Large intestine (tissue), 3 donors: ENCODE measurements at regions not wholly inside any gene's neighbourhood (a gene's known extent, or its start where the extent isn't known, plus 50 kb on each side); places are given as distances from the start of the nearest gene placed in this dataset.

Experiments
- DNase-seq, 2 donors: peaks; one replicate each; pipeline versions ENCODE4 v3.0.0 to v3.0.0-alpha.2; 2013
- H3K27ac ChIP-seq: one replicate; pipeline ENCODE4 v1.5.1; 2013; ENCODE audit warnings: low read length
- H3K27me3 ChIP-seq: 2 replicates; pipeline ENCODE4 v1.6.1; 2013; ENCODE audit warnings: low read length; ENCODE audit not compliant: control insufficient read depth, insufficient read depth
- H3K36me3 ChIP-seq: 2 replicates; pipeline ENCODE4 v1.6.1; 2013; ENCODE audit warnings: low read length; ENCODE audit not compliant: control insufficient read depth, insufficient read depth
- H3K4me1 ChIP-seq: one replicate; pipeline ENCODE4 v1.6.1; 2013; ENCODE audit warnings: low read length; ENCODE audit not compliant: control insufficient read depth, insufficient read depth
- H3K4me3 ChIP-seq: one replicate; pipeline ENCODE4 v1.5.1; 2013; ENCODE audit warnings: low read length
- H3K9me3 ChIP-seq: one replicate; pipeline ENCODE4 v1.6.1; 2013; ENCODE audit warnings: mild to moderate bottlenecking, low read depth, low read length, moderate library complexity; ENCODE audit not compliant: control insufficient read depth
- WGBS: methylation state at CpG from one replicate; pipeline ENCODE4 v1.1.5; 2013; ENCODE audit warnings: low lambda C conversion rate; ENCODE audit not compliant: insufficient coverage; 5-methylcytosine and 5-hydroxymethylcytosine counted together

GRCh38 chr5:38662090-38662489, 105.6 kb upstream of the LIFR start:
- 83% methylated on average over 1 of the region's 4 CpGs for WGBS
- Histone ChIP-seq H3K27me3 (peaks cover under 1% of the 10 kb centered on the region), H3K36me3 (no peaks in the 10 kb centered on the region), H3K27ac (no peak overlapping the region), H3K4me1 (no peaks in the 10 kb centered on the region), H3K4me3 (no peak overlapping the region), H3K9me3 (no peaks in the 10 kb centered on the region)
- no peak for DNase-seq

- Histone ChIP-seq H3K27me3 (peaks cover 11% of the 10 kb centered on the region), H3K4me1 (no peaks in the 10 kb centered on the region), H3K9me3 (no peaks in the 10 kb centered on the region), H3K36me3 (no peaks in the 10 kb centered on the region), H3K27ac (no peak overlapping the region), H3K4me3 (no peak overlapping the region)
- DNase-seq = no peak
- WGBS = no CpG with 5 or more reads among the region's 1 CpG
Observed at GRCh38 chr5:38663249-38663648, 106.8 kb upstream of the LIFR start.

GRCh38 chr5:38666668-38667498, 110.4 kb upstream of the LIFR start:
- Histone ChIP-seq H3K27me3 (peaks cover 26% of the 10 kb centered on the region), H3K27ac (no peak overlapping the region), H3K9me3 (no peaks in the 10 kb centered on the region), H3K4me1 (no peaks in the 10 kb centered on the region), H3K4me3 (no peak overlapping the region), H3K36me3 (no peaks in the 10 kb centered on the region)
- no peak for DNase-seq
- WGBS = no CpG with 5 or more reads among the region's 5 CpGs

GRCh38 chr5:38667499-38667776, 111.0 kb upstream of the LIFR start:
- Histone ChIP-seq H3K27me3 (peaks cover 28% of the 10 kb centered on the region), H3K4me3 (no peak overlapping the region), H3K4me1 (no peaks in the 10 kb centered on the region), H3K9me3 (no peaks in the 10 kb centered on the region), H3K27ac (no peak overlapping the region), H3K36me3 (no peaks in the 10 kb centered on the region)
- no CpG with 5 or more reads among the region's 1 CpG for WGBS
- DNase-seq = no peak

- no peak overlapping the region for H3K27ac ChIP-seq
- WGBS = no CpG with 5 or more reads among the region's 2 CpGs
- H3K4me3 ChIP-seq = no peak overlapping the region
- no peaks in the 10 kb centered on the region for H3K4me1 ChIP-seq
- H3K9me3 ChIP-seq = no peaks in the 10 kb centered on the region
- DNase-seq = no peak
- peaks cover 41% of the 10 kb centered on the region for H3K27me3 ChIP-seq
- H3K36me3 ChIP-seq = no peaks in the 10 kb centered on the region
Observed at GRCh38 chr5:38669361-38669880, 113.0 kb upstream of the LIFR start.

- no peaks in the 10 kb centered on the region for H3K9me3 ChIP-seq
- H3K27ac ChIP-seq = no peak overlapping the region
- no CpG with 5 or more reads among the region's 2 CpGs for WGBS
- no peaks in the 10 kb centered on the region for H3K4me1 ChIP-seq
- no peaks in the 10 kb centered on the region for H3K36me3 ChIP-seq
- peaks cover 41% of the 10 kb centered on the region for H3K27me3 ChIP-seq
- DNase-seq = no peak
- no peak overlapping the region for H3K4me3 ChIP-seq
Observed at GRCh38 chr5:38670066-38670465, 113.6 kb upstream of the LIFR start.

- Histone ChIP-seq H3K27me3 (peaks cover 45% of the 10 kb centered on the region), H3K9me3 (no peaks in the 10 kb centered on the region), H3K4me3 (no peak overlapping the region), H3K4me1 (no peaks in the 10 kb centered on the region), H3K36me3 (no peaks in the 10 kb centered on the region), H3K27ac (no peak overlapping the region)
- DNase-seq = no peak
- no CpG with 5 or more reads among the region's 1 CpG for WGBS
Observed at GRCh38 chr5:38670878-38671277, 114.4 kb upstream of the LIFR start.

GRCh38 chr5:38672059-38672788, 115.8 kb upstream of the LIFR start:
- 35% methylated on average over 3 of the region's 5 CpGs for WGBS
- Histone ChIP-seq H3K4me1 (no peaks in the 10 kb centered on the region), H3K36me3 (no peaks in the 10 kb centered on the region), H3K27me3 (peaks cover 53% of the 10 kb centered on the region), H3K4me3 (no peak overlapping the region), H3K9me3 (no peaks in the 10 kb centered on the region), H3K27ac (no peak overlapping the region)
- no peak for DNase-seq

- H3K4me1 ChIP-seq = no peaks in the 10 kb centered on the region
- H3K27me3 ChIP-seq = peaks cover 46% of the 10 kb centered on the region
- 100% methylated on average over 1 of the region's 6 CpGs for WGBS
- H3K36me3 ChIP-seq = no peaks in the 10 kb centered on the region
- no peak for DNase-seq
- no peak overlapping the region for H3K27ac ChIP-seq
- no peak overlapping the region for H3K4me3 ChIP-seq
- H3K9me3 ChIP-seq = no peaks in the 10 kb centered on the region
Observed at GRCh38 chr5:38673671-38674071, 117.2 kb upstream of the LIFR start.

GRCh38 chr5:38675443-38675842, 119.0 kb upstream of the LIFR start:
- Histone ChIP-seq H3K9me3 (no peaks in the 10 kb centered on the region), H3K27ac (no peak overlapping the region), H3K36me3 (no peaks in the 10 kb centered on the region), H3K4me3 (no peak overlapping the region), H3K27me3 (peaks cover 46% of the 10 kb centered on the region), H3K4me1 (no peaks in the 10 kb centered on the region)
- no peak for DNase-seq
- 92% methylated on average over 2 of the region's 2 CpGs for WGBS
